ENCODE measurements at regions not wholly inside any gene's neighbourhood (a gene's known extent, or its start where the extent isn't known, plus 50 kb on each side); places are given as distances from the start of the nearest gene placed in this dataset.

GRCh38 chr1:217003355-217003754 lies 280.1 kb upstream of the ESRRG start:
- Histone ChIP-seq H3K36me3 (no peaks in the 10 kb centered on the region), H3K4me3 (no peak overlapping the region), H3K27me3 (no peaks in the 10 kb centered on the region), H3K27ac (no peak overlapping the region), H3K9me3 (ENCODE audit: low read depth) (no peaks in the 10 kb centered on the region), H3K4me1 (ENCODE audit: low read depth) (peaks cover 6% of the 10 kb centered on the region)
- no peak for DNase-seq (ENCODE audit: low read depth in 1 of 2, low spot score in 1 of 2)
- TF ChIP-seq CTCF (IDR thresholded peaks at IDR 0.05; ENCODE audit: low read depth, low read length) = no peak

- Histone ChIP-seq H3K36me3 (no peaks in the 10 kb centered on the region), H3K9me3 (ENCODE audit: low read depth) (no peaks in the 10 kb centered on the region), H3K4me3 (no peak overlapping the region), H3K27ac (peak overlapping the region; percentile 21), H3K4me1 (ENCODE audit: low read depth) (peaks cover 19% of the 10 kb centered on the region), H3K27me3 (no peaks in the 10 kb centered on the region)
- DNase-seq (ENCODE audit: low read depth in 1 of 2, low spot score in 1 of 2) = no peak
- no peak for TF ChIP-seq CTCF (IDR thresholded peaks at IDR 0.05; ENCODE audit: low read depth, low read length)
Measured at GRCh38 chr1:216997831-216998230, 274.6 kb upstream of the ESRRG start.

GRCh38 chr1:216997069-216997468 lies 273.8 kb upstream of the ESRRG start:
- Histone ChIP-seq H3K27me3 (no peaks in the 10 kb centered on the region), H3K9me3 (ENCODE audit: low read depth) (no peaks in the 10 kb centered on the region), H3K4me1 (ENCODE audit: low read depth) (peaks cover 19% of the 10 kb centered on the region), H3K4me3 (no peak overlapping the region), H3K36me3 (no peaks in the 10 kb centered on the region), H3K27ac (no peak overlapping the region)
- peak in 1 of 2 donors; percentile 30 for DNase-seq (ENCODE audit: low read depth in 1 of 2, low spot score in 1 of 2)
- no peak for TF ChIP-seq CTCF (IDR thresholded peaks at IDR 0.05; ENCODE audit: low read depth, low read length)

- H3K9me3 ChIP-seq (ENCODE audit: low read depth) = no peaks in the 10 kb centered on the region
- no peaks in the 10 kb centered on the region for H3K27me3 ChIP-seq
- DNase-seq (ENCODE audit: low read depth in 1 of 2, low spot score in 1 of 2) = no peak
- H3K36me3 ChIP-seq = no peaks in the 10 kb centered on the region
- H3K27ac ChIP-seq = no peak overlapping the region
- no peak for TF ChIP-seq CTCF (IDR thresholded peaks at IDR 0.05; ENCODE audit: low read depth, low read length)
- peaks cover 10% of the 10 kb centered on the region for H3K4me1 ChIP-seq (ENCODE audit: low read depth)
- no peak overlapping the region for H3K4me3 ChIP-seq
Measured at GRCh38 chr1:216984536-216984935, 261.3 kb upstream of the ESRRG start.

- H3K4me3 ChIP-seq = no peak overlapping the region
- peak in 1 of 2 donors; percentile 36 for DNase-seq (ENCODE audit: low read depth in 1 of 2, low spot score in 1 of 2)
- H3K4me1 ChIP-seq (ENCODE audit: low read depth) = peaks cover 10% of the 10 kb centered on the region
- TF ChIP-seq CTCF (IDR thresholded peaks at IDR 0.05; ENCODE audit: low read depth, low read length) = no peak
- no peaks in the 10 kb centered on the region for H3K27me3 ChIP-seq
- peak overlapping the region; percentile 5 for H3K27ac ChIP-seq
- no peaks in the 10 kb centered on the region for H3K36me3 ChIP-seq
- H3K9me3 ChIP-seq (ENCODE audit: low read depth) = no peaks in the 10 kb centered on the region
Measured at GRCh38 chr1:216983823-216984222, 260.6 kb upstream of the ESRRG start.

GRCh38 chr1:216961516-216961915 lies 238.3 kb upstream of the ESRRG start:
- Histone ChIP-seq H3K36me3 (no peaks in the 10 kb centered on the region), H3K27ac (no peak overlapping the region), H3K9me3 (ENCODE audit: low read depth) (no peaks in the 10 kb centered on the region), H3K4me3 (no peak overlapping the region), H3K4me1 (ENCODE audit: low read depth) (peaks cover 13% of the 10 kb centered on the region), H3K27me3 (no peaks in the 10 kb centered on the region)
- no peak for TF ChIP-seq CTCF (IDR thresholded peaks at IDR 0.05; ENCODE audit: low read depth, low read length)
- DNase-seq (ENCODE audit: low read depth in 1 of 2, low spot score in 1 of 2) = no peak

Measured in cardiac muscle cell (in vitro differentiated cells and primary cell).